HepG2 (cell line): ENCODE measurements at regions not wholly inside any gene's neighbourhood (a gene's known extent, or its start where the extent isn't known, plus 50 kb on each side); places are given as distances from the start of the nearest gene placed in this dataset.
"Not testable (repeated sequence)": the region's sequence is repeated elsewhere in the genome, so short reads cannot be mapped to it uniquely, and the experiment has no call there.

Experiments
- CCAR2 ChIP-seq: fragments of 200-400 bp; formaldehyde crosslinking; optimal IDR thresholded peaks from 2 replicates; pipeline ENCODE3; 2018; ENCODE audit warnings: low read depth, mild to moderate bottlenecking, low read length, moderate library complexity
- ESRRA ChIP-seq: sonication (generic); formaldehyde crosslinking; IDR thresholded peaks from 2 replicates; pipeline ENCODE4 v1.5.1; 2020; ENCODE audit warnings: mild to moderate bottlenecking, low read depth, missing genetic modification reagents
- FOXA3 ChIP-seq: IDR thresholded peaks from 2 replicates; pipeline ENCODE4 v1.6.1; 2016; ENCODE audit warnings: missing genetic modification reagents, missing compliant biosample characterization
- HNRNPUL1 ChIP-seq: fragments of 200-400 bp; formaldehyde crosslinking; IDR thresholded peaks from 2 replicates; pipeline ENCODE4 v1.6.1; 2017; ENCODE audit warnings: low read depth, mild to moderate bottlenecking, low read length, moderate library complexity
- NFIB ChIP-seq: sonication (generic); formaldehyde crosslinking; IDR thresholded peaks from 2 replicates; pipeline ENCODE4 v1.9.0; 2021; ENCODE audit warnings: missing genetic modification reagents, mild to moderate bottlenecking, borderline replicate concordance
- ONECUT2 ChIP-seq: sonication (generic); formaldehyde crosslinking; IDR thresholded peaks from 2 replicates; pipeline ENCODE4 v1.4.0; 2020; ENCODE audit warnings: missing genetic modification reagents
- PATZ1 ChIP-seq: sonication (generic); formaldehyde crosslinking; IDR thresholded peaks from 2 replicates; pipeline ENCODE4 v1.4.0; 2020; ENCODE audit warnings: missing genetic modification reagents
- RAD21 ChIP-seq: fragments of 450-650 bp; formaldehyde crosslinking; IDR thresholded peaks from 2 replicates; pipeline ENCODE4 v1.5.0; 2020; ENCODE audit warnings: mild to moderate bottlenecking
- SETDB1 ChIP-seq: sonication (generic); formaldehyde crosslinking; IDR thresholded peaks from 2 replicates; pipeline ENCODE4 v1.5.1; 2020; ENCODE audit warnings: missing genetic modification reagents, mild to moderate bottlenecking, borderline replicate concordance
- ZMAT5 ChIP-seq: sonication (generic); formaldehyde crosslinking; IDR thresholded peaks from 2 replicates; pipeline ENCODE4 v1.5.0; 2020; ENCODE audit warnings: mild to moderate bottlenecking, low read depth, missing genetic modification reagents, borderline replicate concordance
- ZNF44 ChIP-seq: sonication (generic); formaldehyde crosslinking; IDR thresholded peaks from 2 replicates; pipeline ENCODE4 v1.5.1; 2020; ENCODE audit warnings: mild to moderate bottlenecking, missing genetic modification reagents
- TF ChIP-seq, protein P1 (sequence below): IDR thresholded peaks from 2 replicates; pipeline ENCODE4 v1.6.1; 2018; ENCODE audit warnings: missing genetic modification reagents
- TF ChIP-seq, protein P2 (sequence below): sonication (generic); formaldehyde crosslinking; IDR thresholded peaks from 2 replicates; pipeline ENCODE4 v1.5.0; 2020; ENCODE audit warnings: mild to moderate bottlenecking, missing genetic modification reagents, moderate library complexity
- TF ChIP-seq, protein P3 (sequence below), 2 experiments: IDR thresholded peaks; 2 replicates each; pipeline ENCODE4 v1.6.1; 2011 to 2012; ENCODE audit warnings: low read length in 2 of 2, borderline replicate concordance in 1 of 2, low read depth in 1 of 2, mild to moderate bottlenecking in 1 of 2, moderate library complexity in 1 of 2

DNA sequence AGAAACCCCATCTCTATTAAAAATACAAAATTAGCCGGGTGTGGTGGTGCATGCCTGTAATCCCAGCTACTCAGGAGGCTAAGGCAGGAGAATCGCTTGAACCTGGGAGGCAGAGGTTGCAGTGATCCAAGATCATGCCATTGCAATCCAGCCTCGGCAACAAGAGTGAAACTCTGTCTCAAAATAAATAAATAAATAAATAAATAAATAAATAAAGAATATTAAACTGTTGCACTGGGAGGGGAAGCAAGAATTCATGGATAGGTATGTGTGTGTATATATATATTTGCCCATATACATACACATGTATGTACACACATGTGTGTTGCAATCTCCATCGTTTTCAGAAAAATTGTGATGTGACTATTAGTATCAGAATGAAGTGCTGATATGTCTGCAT is 231.4 kb downstream of the CPS1 start:
- TF ChIP-seq, protein P1, sequence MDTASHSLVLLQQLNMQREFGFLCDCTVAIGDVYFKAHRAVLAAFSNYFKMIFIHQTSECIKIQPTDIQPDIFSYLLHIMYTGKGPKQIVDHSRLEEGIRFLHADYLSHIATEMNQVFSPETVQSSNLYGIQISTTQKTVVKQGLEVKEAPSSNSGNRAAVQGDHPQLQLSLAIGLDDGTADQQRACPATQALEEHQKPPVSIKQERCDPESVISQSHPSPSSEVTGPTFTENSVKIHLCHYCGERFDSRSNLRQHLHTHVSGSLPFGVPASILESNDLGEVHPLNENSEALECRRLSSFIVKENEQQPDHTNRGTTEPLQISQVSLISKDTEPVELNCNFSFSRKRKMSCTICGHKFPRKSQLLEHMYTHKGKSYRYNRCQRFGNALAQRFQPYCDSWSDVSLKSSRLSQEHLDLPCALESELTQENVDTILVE (CRISPR knock-in tag) = not testable (repeated sequence)
- not testable (repeated sequence) for TF ChIP-seq RAD21 (CRISPR knock-in tag); ESRRA; ONECUT2; FOXA3 (CRISPR knock-in tag); SETDB1 (CRISPR knock-in tag); NFIB; CCAR2; PATZ1; HNRNPUL1; ZMAT5; ZNF44 (CRISPR knock-in tag)
- TF ChIP-seq, protein P2, sequence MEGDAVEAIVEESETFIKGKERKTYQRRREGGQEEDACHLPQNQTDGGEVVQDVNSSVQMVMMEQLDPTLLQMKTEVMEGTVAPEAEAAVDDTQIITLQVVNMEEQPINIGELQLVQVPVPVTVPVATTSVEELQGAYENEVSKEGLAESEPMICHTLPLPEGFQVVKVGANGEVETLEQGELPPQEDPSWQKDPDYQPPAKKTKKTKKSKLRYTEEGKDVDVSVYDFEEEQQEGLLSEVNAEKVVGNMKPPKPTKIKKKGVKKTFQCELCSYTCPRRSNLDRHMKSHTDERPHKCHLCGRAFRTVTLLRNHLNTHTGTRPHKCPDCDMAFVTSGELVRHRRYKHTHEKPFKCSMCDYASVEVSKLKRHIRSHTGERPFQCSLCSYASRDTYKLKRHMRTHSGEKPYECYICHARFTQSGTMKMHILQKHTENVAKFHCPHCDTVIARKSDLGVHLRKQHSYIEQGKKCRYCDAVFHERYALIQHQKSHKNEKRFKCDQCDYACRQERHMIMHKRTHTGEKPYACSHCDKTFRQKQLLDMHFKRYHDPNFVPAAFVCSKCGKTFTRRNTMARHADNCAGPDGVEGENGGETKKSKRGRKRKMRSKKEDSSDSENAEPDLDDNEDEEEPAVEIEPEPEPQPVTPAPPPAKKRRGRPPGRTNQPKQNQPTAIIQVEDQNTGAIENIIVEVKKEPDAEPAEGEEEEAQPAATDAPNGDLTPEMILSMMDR = not testable (repeated sequence)
- TF ChIP-seq, protein P3, sequence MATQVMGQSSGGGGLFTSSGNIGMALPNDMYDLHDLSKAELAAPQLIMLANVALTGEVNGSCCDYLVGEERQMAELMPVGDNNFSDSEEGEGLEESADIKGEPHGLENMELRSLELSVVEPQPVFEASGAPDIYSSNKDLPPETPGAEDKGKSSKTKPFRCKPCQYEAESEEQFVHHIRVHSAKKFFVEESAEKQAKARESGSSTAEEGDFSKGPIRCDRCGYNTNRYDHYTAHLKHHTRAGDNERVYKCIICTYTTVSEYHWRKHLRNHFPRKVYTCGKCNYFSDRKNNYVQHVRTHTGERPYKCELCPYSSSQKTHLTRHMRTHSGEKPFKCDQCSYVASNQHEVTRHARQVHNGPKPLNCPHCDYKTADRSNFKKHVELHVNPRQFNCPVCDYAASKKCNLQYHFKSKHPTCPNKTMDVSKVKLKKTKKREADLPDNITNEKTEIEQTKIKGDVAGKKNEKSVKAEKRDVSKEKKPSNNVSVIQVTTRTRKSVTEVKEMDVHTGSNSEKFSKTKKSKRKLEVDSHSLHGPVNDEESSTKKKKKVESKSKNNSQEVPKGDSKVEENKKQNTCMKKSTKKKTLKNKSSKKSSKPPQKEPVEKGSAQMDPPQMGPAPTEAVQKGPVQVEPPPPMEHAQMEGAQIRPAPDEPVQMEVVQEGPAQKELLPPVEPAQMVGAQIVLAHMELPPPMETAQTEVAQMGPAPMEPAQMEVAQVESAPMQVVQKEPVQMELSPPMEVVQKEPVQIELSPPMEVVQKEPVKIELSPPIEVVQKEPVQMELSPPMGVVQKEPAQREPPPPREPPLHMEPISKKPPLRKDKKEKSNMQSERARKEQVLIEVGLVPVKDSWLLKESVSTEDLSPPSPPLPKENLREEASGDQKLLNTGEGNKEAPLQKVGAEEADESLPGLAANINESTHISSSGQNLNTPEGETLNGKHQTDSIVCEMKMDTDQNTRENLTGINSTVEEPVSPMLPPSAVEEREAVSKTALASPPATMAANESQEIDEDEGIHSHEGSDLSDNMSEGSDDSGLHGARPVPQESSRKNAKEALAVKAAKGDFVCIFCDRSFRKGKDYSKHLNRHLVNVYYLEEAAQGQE (IDR thresholded peaks at IDR 0.05; ENCODE audit: borderline replicate concordance in 1 of 2, low read depth in 1 of 2, low read length in 2 of 2) = not testable (repeated sequence)
